ENCODE measurements at regions not wholly inside any gene's neighbourhood (a gene's known extent, or its start where the extent isn't known, plus 50 kb on each side); places are given as distances from the start of the nearest gene placed in this dataset.
"Not testable (repeated sequence)": the region's sequence is repeated elsewhere in the genome, so short reads cannot be mapped to it uniquely, and the experiment has no call there.

DNA sequence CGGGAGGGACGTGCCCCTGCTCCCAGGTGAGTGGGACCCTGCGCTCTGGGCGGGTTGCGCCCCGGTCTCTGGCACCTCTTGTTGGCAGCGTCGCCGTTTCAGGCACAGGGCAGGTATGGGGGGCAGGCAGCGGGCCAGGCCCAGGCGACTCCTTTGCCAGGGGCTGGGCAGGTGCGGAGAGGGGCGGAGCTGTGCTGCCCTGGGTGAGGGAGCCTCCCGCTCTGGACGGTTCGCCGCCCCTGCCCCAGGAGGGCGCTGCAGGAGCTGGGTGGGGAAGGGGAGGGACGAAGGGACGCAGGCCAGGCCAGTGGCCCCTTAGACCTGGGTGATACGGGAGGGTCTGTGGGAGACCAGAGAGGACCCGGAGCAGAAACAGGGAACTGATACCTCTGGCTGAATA, 663.9 kb upstream of the DEFB115 start:
- Mint-ChIP-seq H3K9me3 (ENCODE audit: unreplicated experiment) (no peaks in the 10 kb centered on the region), H3K4me3 (ENCODE audit: unreplicated experiment) (no peak overlapping the region)

DNA sequence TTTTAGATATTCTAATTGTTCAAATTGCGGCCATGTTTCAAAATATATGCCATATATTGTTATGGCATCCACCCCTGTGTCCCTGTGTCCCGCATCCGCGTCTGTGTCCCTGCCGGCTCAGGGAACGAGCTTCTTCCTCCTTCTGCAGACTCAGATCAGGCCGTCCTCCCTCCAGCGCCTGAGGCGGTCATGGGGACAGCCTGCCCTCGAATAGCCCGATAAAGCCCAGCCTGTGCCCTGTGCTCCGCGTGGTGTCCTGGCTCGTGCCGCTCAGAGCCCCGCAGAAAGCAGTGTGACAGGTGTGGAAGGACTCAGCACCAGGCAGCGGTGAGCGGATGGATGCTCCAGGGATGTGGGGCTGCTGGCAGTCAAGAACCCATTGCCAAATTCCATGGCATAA, 663.4 kb upstream of the DEFB115 start:
- no peak for TF ChIP-seq CTCF (IDR thresholded peaks at IDR 0.05; ENCODE audit: unreplicated experiment)
- no peak overlapping the region for H3K4me3 Mint-ChIP-seq (ENCODE audit: unreplicated experiment)
- H3K36me3 Mint-ChIP-seq (ENCODE audit: low read depth, unreplicated experiment): no peaks in the 10 kb centered on the region
- H3K4me1 Mint-ChIP-seq (ENCODE audit: unreplicated experiment): no peaks in the 10 kb centered on the region
- no peaks in the 10 kb centered on the region for H3K27me3 Mint-ChIP-seq (ENCODE audit: unreplicated experiment)
- no peak overlapping the region for H3K27ac Mint-ChIP-seq (ENCODE audit: unreplicated experiment)
- no peak for DNase-seq (ENCODE audit: low spot score)
- no peaks in the 10 kb centered on the region for H3K9me3 Mint-ChIP-seq (ENCODE audit: unreplicated experiment)

More for the DNA sequence above, 663.9 kb upstream of the DEFB115 start:
- no peak for TF ChIP-seq CTCF (IDR thresholded peaks at IDR 0.05; ENCODE audit: unreplicated experiment)
- no peaks in the 10 kb centered on the region for H3K36me3 Mint-ChIP-seq (ENCODE audit: low read depth, unreplicated experiment)
- no peak for DNase-seq (ENCODE audit: low spot score)
- no peak overlapping the region for H3K27ac Mint-ChIP-seq (ENCODE audit: unreplicated experiment)
- no peaks in the 10 kb centered on the region for H3K4me1 Mint-ChIP-seq (ENCODE audit: unreplicated experiment)
- H3K27me3 Mint-ChIP-seq (ENCODE audit: unreplicated experiment): no peaks in the 10 kb centered on the region

DNA sequence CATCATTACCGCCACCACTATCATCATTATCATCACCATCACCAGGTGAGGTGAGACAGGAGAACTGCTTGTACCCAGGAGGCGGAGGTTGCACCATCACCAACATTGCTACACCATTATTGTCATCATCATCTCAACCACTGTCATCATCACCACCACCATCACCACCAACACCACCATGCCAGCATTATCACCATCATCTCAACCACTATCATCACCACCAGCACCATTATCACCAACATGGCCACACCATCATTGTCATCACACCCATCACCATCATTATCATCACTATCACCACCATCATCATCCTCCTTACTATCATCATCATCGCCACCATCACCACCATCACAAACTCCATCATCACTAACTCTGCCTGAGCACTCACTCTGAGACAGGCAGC, 661.8 kb upstream of the DEFB115 start:
- Mint-ChIP-seq H3K4me3 (ENCODE audit: unreplicated experiment) (no peak overlapping the region), H3K27ac (ENCODE audit: unreplicated experiment) (no peak overlapping the region), H3K4me1 (ENCODE audit: unreplicated experiment) (no peaks in the 10 kb centered on the region), H3K36me3 (ENCODE audit: low read depth, unreplicated experiment) (no peaks in the 10 kb centered on the region), H3K9me3 (ENCODE audit: unreplicated experiment) (no peaks in the 10 kb centered on the region), H3K27me3 (ENCODE audit: unreplicated experiment) (no peaks in the 10 kb centered on the region)
- no peak for DNase-seq (ENCODE audit: low spot score)
- no peak for TF ChIP-seq CTCF (IDR thresholded peaks at IDR 0.05; ENCODE audit: unreplicated experiment)

DNA sequence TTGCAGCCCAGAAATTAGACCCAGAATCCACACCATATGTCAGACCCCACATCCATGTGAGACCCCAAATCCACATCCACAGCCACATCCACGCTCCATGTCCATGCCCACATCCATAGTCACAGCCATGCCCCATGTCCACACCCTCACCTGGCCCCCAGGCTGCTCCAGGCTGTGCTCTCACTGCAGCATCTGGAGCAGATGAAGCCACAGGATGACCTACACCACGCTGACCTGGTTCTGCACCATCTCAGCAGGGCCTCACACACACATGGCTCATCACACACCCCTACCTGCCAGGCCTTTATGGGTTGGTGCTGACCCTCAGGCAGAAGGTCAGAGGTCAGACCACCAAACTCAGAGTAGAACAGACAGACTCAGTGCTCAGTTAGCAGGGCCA, 660.0 kb upstream of the DEFB115 start:
- not testable (repeated sequence) for H3K36me3 Mint-ChIP-seq (ENCODE audit: low read depth, unreplicated experiment); H3K27ac Mint-ChIP-seq (ENCODE audit: unreplicated experiment); H3K4me3 Mint-ChIP-seq (ENCODE audit: unreplicated experiment); H3K9me3 Mint-ChIP-seq (ENCODE audit: unreplicated experiment); H3K27me3 Mint-ChIP-seq (ENCODE audit: unreplicated experiment); DNase-seq (ENCODE audit: low spot score); H3K4me1 Mint-ChIP-seq (ENCODE audit: unreplicated experiment)

DNA sequence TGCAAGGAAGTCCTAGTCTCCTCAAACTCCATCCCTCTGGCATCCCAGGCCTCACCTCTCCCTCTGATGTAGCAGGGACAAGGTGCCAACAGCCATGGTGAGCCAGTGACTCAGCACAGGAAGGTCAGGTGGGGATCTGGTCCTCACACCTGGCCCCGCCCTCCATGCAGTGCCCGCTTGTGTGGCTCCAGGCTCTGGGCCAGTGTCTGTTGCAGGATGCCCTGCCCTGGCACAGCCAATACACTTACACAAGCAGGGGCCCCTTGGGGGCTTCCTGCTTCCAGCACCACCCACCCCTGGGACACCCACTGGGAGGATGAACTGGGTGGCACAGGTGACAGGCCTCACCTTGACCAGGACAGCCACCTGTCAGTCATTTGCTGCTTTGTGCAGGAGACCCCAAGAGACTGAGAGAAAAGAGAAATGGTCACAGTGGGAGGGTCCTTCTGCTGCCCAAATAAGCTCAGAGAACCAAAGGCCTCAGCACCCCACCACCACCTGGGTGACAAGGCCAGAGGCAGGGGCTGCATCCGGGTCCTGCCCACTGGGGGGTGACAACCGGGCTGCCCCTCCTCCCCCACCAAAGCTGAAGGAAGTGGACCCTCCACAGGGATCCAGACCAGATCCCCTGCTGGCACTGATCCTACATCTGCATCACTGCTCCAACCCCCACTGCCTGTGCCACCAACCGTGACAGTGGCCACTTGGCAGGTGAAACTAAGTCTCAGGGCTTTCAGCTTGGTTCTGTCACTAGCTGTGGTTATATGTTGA, 658.8 kb upstream of the DEFB115 start:
- DNase-seq (ENCODE audit: low spot score): no peak
- Mint-ChIP-seq H3K9me3 (ENCODE audit: unreplicated experiment) (no peaks in the 10 kb centered on the region), H3K4me1 (ENCODE audit: unreplicated experiment) (no peaks in the 10 kb centered on the region), H3K36me3 (ENCODE audit: low read depth, unreplicated experiment) (no peaks in the 10 kb centered on the region), H3K4me3 (ENCODE audit: unreplicated experiment) (no peak overlapping the region), H3K27ac (ENCODE audit: unreplicated experiment) (no peak overlapping the region), H3K27me3 (ENCODE audit: unreplicated experiment) (peaks cover 3% of the 10 kb centered on the region)
- no peak for TF ChIP-seq CTCF (IDR thresholded peaks at IDR 0.05; ENCODE audit: unreplicated experiment)

All from endothelial cell (in vitro differentiated cells).